GM12878 (cell line): ENCODE measurements at regions not wholly inside any gene's neighbourhood (a gene's known extent, or its start where the extent isn't known, plus 50 kb on each side); places are given as distances from the start of the nearest gene placed in this dataset.

ENCODE experiments used
- ATAC-seq: fragments of 200-7000 bp; cut with Tn5 transposase; 3 replicates; pipeline ENCODE4 v1.9.1; 2020; ENCODE audit warnings: mild to moderate bottlenecking, moderate library complexity
- BruUV-seq: library from RNA; stranded (reverse); fragments of 400-500 nt; replicated peaks from 2 replicates; lab custom pipeline; 2021; lab: Mats Ljungman, UMichigan
- CTCF ChIA-PET: fragments of 300-600 bp; sonication (Branson Sonifier 250); formaldehyde crosslinking; extraction: SDS; loops from one replicate; lab custom pipeline; 2021; ENCODE audit warnings: inconsistent platforms; lab: Yijun Ruan, JAX
- POLR2A ChIA-PET: fragments of 350-600 bp; formaldehyde crosslinking; extraction: SDS; loops from one replicate; lab custom pipeline; 2021; ENCODE audit warnings: inconsistent platforms; lab: Charles Lee
- RAD21 ChIA-PET: fragments of 300-600 bp; sonication (Branson Sonifier 250); formaldehyde crosslinking; loops from one replicate; lab custom pipeline; 2023; ENCODE audit warnings: antibody characterized with exemption; ENCODE audit not compliant: unreplicated experiment; lab: Charles Lee
- SMC1A ChIA-PET: fragments of 300-600 bp; sonication (Branson Sonifier 250); formaldehyde crosslinking; loops from one replicate; lab custom pipeline; 2023; ENCODE audit not compliant: unreplicated experiment, uncharacterized antibody; lab: Charles Lee
- DNase-seq: peaks from one replicate; pipeline ENCODE4 v3.0.0-alpha.2; 2011; ENCODE audit warnings: low read depth, low spot score
- FAIRE-seq: peaks from 3 replicates; lab custom pipeline; 2011; peaks lifted over from hg19 to GRCh38; lab: Jason Lieb, UNC
- H2AFZ ChIP-seq: 2 replicates; pipeline ENCODE4 v1.6.0; 2011; ENCODE audit warnings: low read depth, low read length, control low read depth; ENCODE audit not compliant: control insufficient read depth
- H3K27ac ChIP-seq: 2 replicates; pipeline ENCODE4 v1.5.1; 2011; ENCODE audit warnings: control low read depth; ENCODE audit not compliant: control insufficient read depth, insufficient read depth
- H3K27me3 ChIP-seq, 2 experiments: replicated peaks in 1 of 2; 2 replicates each; pipeline versions ENCODE4 v1.6.0 to v1.6.1; 2011; ENCODE audit warnings: low read length in 1 of 2; ENCODE audit not compliant: control insufficient read depth in 2 of 2, insufficient read depth in 2 of 2
- H3K36me3 ChIP-seq, 2 experiments: 2 replicates each; pipeline ENCODE4 v1.5.1; 2011; ENCODE audit warnings: low read length in 1 of 2; ENCODE audit not compliant: control insufficient read depth in 2 of 2, insufficient read depth in 2 of 2
- H3K4me1 ChIP-seq: 2 replicates; pipeline ENCODE4 v1.6.1; 2011; ENCODE audit warnings: mild to moderate bottlenecking, low read length, moderate library complexity, mixed read lengths; ENCODE audit not compliant: control insufficient read depth, insufficient read depth
- H3K4me2 ChIP-seq: 2 replicates; pipeline ENCODE4 v1.6.0; 2011; ENCODE audit warnings: control low read depth; ENCODE audit not compliant: control insufficient read depth, insufficient read depth
- H3K4me3 ChIP-seq: fragments of 200-600 bp; sonication (generic); 2 replicates; pipeline ENCODE4 v1.5.1; 2016
- H3K79me2 ChIP-seq: 2 replicates; pipeline ENCODE4 v1.6.0; 2011; ENCODE audit warnings: low read length; ENCODE audit not compliant: control insufficient read depth, insufficient read depth
- H3K9ac ChIP-seq: 2 replicates; pipeline ENCODE4 v1.8.0; 2011; ENCODE audit warnings: low read length, control low read depth, mixed read lengths; ENCODE audit not compliant: control insufficient read depth, insufficient read depth
- H3K9me3 ChIP-seq: replicated peaks from 3 replicates; pipeline ENCODE4 v1.5.1; 2011; ENCODE audit warnings: mild to moderate bottlenecking, low read length; ENCODE audit not compliant: control insufficient read depth, insufficient read depth
- H4K20me1 ChIP-seq: 2 replicates; pipeline ENCODE4 v1.6.0; 2011; ENCODE audit not compliant: control insufficient read depth, insufficient read depth
- CREM ChIP-seq: IDR thresholded peaks from 2 replicates; pipeline ENCODE4 v1.6.1; 2014; ENCODE audit warnings: antibody characterized with exemption, low read depth
- MEF2A ChIP-seq: IDR thresholded peaks from 2 replicates; pipeline ENCODE4 v1.6.1; 2011; ENCODE audit warnings: low read depth, mild to moderate bottlenecking, low read length, moderate library complexity; ENCODE audit not compliant: insufficient read depth
- MYB ChIP-seq: fragments of 150-350 bp; IDR thresholded peaks from 2 replicates; pipeline ENCODE4 v1.6.1; 2014; ENCODE audit warnings: mild to moderate bottlenecking, low read depth, low read length, borderline replicate concordance
- PAX5 ChIP-seq: IDR thresholded peaks from 2 replicates; pipeline ENCODE4 v1.6.1; 2011; ENCODE audit warnings: low read depth, low read length, borderline replicate concordance
- RCOR1 ChIP-seq: conservative IDR thresholded peaks from 2 replicates; pipeline ENCODE4 v1.6.1; 2012; ENCODE audit warnings: low read depth, low read length, improper control_type of control experiment
- SPI1 ChIP-seq: IDR thresholded peaks from 2 replicates; pipeline ENCODE4 v1.6.1; 2011; ENCODE audit warnings: low read depth, mild to moderate bottlenecking, low read length, moderate library complexity, borderline replicate concordance; ENCODE audit not compliant: insufficient read depth
- ZNF274 ChIP-seq: IDR thresholded peaks from one replicate; pipeline ENCODE4 v1.8.0; 2011; ENCODE audit not compliant: insufficient read length, insufficient read depth
- WGBS: methylation state at CpG from one replicate; pipeline ENCODE4 v1.1.6; 2016; ENCODE audit warnings: low lambda C conversion rate; ENCODE audit not compliant: insufficient replicate concordance, insufficient coverage; ENCODE audit errors: missing lambda C conversion rate; 5-methylcytosine and 5-hydroxymethylcytosine counted together
- in situ Hi-C: fragments of 300-500 bp; cut with MboI; formaldehyde crosslinking; loops from 9 replicates; pipeline ENCODE4 v1.14.3; 2018; ENCODE audit warnings: mixed read lengths
- intact Hi-C: fragments of 100-400 bp; cut with micrococcal nuclease; formaldehyde crosslinking; loops from one replicate; pipeline ENCODE4 v1.14.2; 2022; ENCODE audit not compliant: unreplicated experiment
- TF ChIP-seq, protein P1 (sequence below): fragments of 450-650 bp; IDR thresholded peaks from 2 replicates; pipeline ENCODE4 v1.6.1; 2018; ENCODE audit warnings: borderline replicate concordance, mild to moderate bottlenecking; ENCODE audit not compliant: partially characterized antibody
- TF ChIP-seq, protein P2 (sequence below): fragments of 150-350 bp; IDR thresholded peaks from 2 replicates; pipeline ENCODE4 v1.6.1; 2014; ENCODE audit warnings: mild to moderate bottlenecking, low read depth, low read length
- TF ChIP-seq, protein P3 (sequence below): IDR thresholded peaks from 2 replicates; pipeline ENCODE4 v1.6.1; 2011; ENCODE audit warnings: borderline replicate concordance, low read depth, mild to moderate bottlenecking, moderate library complexity, mixed read lengths, low read length; ENCODE audit not compliant: insufficient read depth; ENCODE audit errors: extremely low read length
- TF ChIP-seq, protein P4 (sequence below): fragments of 450-650 bp; IDR thresholded peaks from 2 replicates; pipeline ENCODE4 v1.6.1; 2017; ENCODE audit warnings: antibody characterized with exemption, mild to moderate bottlenecking, moderate library complexity

DNA sequence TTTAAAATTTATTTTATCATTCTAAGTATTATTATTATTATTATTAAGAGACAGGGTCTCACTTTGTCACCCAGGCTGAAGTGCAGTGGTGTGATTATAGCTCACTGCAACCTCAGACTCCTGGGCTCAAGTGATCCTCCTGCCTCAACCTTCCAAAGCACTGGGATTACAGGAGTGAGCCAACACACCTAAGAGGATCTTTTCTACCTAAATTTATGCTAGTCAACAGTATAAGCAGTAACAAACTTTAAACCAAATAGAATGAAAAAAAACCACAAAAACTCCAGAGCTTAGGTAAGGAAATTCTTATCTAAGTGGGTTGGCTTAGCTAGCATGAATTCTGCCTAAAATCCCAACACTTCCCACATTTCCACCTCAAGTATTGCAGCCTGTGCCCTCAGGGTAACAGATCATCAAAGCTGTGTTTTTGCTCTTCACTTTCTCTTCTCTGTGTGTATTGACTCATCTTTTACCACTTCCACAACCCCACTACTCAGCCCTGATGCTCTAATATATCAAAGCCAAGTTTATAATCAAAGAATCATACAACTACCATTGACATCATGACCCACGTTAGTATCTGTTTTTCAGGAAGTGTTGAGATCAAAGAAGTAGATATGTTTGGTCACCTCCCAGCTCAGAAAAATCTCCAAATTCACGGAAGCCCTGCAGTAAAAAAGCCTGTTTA lies 93.7 kb upstream of the SPON1 start:
- intact Hi-C loops (no loop called here), in situ Hi-C loops (no loop called here)
- H3K4me1 ChIP-seq = no peaks in the 10 kb centered on the region
- H3K27me3 ChIP-seq = no peaks in the 10 kb centered on the region; a peak in 1 of 4 replicates
- CTCF ChIA-PET = no interaction called here
- ATAC-seq (no peak), FAIRE-seq (no peak), DNase-seq (no peak)
- no peaks in the 10 kb centered on the region for H3K9me3 ChIP-seq
- TF ChIP-seq SPI1 = no peak
- TF ChIP-seq, protein P1, sequence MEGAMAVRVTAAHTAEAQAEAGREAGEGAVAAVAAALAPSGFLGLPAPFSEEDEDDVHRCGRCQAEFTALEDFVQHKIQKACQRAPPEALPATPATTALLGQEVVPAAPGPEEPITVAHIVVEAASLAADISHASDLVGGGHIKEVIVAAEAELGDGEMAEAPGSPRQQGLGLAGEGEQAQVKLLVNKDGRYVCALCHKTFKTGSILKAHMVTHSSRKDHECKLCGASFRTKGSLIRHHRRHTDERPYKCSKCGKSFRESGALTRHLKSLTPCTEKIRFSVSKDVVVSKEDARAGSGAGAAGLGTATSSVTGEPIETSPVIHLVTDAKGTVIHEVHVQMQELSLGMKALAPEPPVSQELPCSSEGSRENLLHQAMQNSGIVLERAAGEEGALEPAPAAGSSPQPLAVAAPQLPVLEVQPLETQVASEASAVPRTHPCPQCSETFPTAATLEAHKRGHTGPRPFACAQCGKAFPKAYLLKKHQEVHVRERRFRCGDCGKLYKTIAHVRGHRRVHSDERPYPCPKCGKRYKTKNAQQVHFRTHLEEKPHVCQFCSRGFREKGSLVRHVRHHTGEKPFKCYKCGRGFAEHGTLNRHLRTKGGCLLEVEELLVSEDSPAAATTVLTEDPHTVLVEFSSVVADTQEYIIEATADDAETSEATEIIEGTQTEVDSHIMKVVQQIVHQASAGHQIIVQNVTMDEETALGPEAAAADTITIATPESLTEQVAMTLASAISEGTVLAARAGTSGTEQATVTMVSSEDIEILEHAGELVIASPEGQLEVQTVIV = no peak
- no peak for TF ChIP-seq MEF2A
- TF ChIP-seq CREM = no peak
- TF ChIP-seq, protein P2, sequence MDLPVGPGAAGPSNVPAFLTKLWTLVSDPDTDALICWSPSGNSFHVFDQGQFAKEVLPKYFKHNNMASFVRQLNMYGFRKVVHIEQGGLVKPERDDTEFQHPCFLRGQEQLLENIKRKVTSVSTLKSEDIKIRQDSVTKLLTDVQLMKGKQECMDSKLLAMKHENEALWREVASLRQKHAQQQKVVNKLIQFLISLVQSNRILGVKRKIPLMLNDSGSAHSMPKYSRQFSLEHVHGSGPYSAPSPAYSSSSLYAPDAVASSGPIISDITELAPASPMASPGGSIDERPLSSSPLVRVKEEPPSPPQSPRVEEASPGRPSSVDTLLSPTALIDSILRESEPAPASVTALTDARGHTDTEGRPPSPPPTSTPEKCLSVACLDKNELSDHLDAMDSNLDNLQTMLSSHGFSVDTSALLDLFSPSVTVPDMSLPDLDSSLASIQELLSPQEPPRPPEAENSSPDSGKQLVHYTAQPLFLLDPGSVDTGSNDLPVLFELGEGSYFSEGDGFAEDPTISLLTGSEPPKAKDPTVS = no peak
- no peak for TF ChIP-seq MYB
- TF ChIP-seq, protein P3, sequence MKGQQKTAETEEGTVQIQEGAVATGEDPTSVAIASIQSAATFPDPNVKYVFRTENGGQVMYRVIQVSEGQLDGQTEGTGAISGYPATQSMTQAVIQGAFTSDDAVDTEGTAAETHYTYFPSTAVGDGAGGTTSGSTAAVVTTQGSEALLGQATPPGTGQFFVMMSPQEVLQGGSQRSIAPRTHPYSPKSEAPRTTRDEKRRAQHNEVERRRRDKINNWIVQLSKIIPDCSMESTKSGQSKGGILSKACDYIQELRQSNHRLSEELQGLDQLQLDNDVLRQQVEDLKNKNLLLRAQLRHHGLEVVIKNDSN = no peak
- TF ChIP-seq, protein P4, sequence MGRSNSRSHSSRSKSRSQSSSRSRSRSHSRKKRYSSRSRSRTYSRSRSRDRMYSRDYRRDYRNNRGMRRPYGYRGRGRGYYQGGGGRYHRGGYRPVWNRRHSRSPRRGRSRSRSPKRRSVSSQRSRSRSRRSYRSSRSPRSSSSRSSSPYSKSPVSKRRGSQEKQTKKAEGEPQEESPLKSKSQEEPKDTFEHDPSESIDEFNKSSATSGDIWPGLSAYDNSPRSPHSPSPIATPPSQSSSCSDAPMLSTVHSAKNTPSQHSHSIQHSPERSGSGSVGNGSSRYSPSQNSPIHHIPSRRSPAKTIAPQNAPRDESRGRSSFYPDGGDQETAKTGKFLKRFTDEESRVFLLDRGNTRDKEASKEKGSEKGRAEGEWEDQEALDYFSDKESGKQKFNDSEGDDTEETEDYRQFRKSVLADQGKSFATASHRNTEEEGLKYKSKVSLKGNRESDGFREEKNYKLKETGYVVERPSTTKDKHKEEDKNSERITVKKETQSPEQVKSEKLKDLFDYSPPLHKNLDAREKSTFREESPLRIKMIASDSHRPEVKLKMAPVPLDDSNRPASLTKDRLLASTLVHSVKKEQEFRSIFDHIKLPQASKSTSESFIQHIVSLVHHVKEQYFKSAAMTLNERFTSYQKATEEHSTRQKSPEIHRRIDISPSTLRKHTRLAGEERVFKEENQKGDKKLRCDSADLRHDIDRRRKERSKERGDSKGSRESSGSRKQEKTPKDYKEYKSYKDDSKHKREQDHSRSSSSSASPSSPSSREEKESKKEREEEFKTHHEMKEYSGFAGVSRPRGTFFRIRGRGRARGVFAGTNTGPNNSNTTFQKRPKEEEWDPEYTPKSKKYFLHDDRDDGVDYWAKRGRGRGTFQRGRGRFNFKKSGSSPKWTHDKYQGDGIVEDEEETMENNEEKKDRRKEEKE = no peak
- no peak for TF ChIP-seq ZNF274
- no peak for TF ChIP-seq PAX5
- TF ChIP-seq RCOR1 = no peak
- H3K4me2 ChIP-seq = no peak overlapping the region
- no peak overlapping the region for H3K27ac ChIP-seq
- H3K36me3 ChIP-seq = no peaks in the 10 kb centered on the region
- POLR2A ChIA-PET = no interaction called here
- no TSS peak for BruUV-seq
- RAD21 ChIA-PET = no interaction called here
- H4K20me1 ChIP-seq = no peaks in the 10 kb centered on the region
- H3K4me3 ChIP-seq = no peak overlapping the region
- H3K79me2 ChIP-seq = no peaks in the 10 kb centered on the region
- no peak overlapping the region for H3K9ac ChIP-seq
- H2AFZ ChIP-seq = no peak overlapping the region
- SMC1A ChIA-PET = interaction anchor here (0.6 kb wide), 1 partner anchor 80 kb away, joined by 3 read pairs; no protein-coding TSS in a partner anchor
- WGBS = 2% methylated on average over 2 of the region's 2 CpGs
